ENCODE measurements at regions not wholly inside any gene's neighbourhood (a gene's known extent, or its start where the extent isn't known, plus 50 kb on each side); places are given as distances from the start of the nearest gene placed in this dataset.

DNA sequence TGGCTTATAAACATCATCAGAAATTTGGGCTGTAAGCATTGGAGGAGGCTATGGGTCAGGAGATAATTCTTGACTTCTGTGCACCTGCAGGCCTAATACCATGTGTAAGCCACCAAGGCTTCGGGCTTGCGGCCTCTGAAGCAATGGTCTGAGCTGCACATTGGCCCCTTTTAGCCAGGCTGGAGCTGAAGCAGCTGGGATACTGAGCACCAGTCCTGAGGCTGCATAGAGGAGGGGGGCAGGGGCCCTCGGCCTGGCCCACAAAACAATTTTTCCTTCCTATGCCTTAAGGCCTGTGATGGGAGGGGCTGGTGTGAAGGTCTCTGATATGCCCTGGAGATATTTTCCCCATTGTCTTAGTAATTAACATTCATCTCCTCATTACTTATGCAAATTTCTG is 373.0 kb upstream of the HTR2C start:
- Histone ChIP-seq H3K4me1 (ENCODE audit: insufficient read depth, low read length, poor library complexity, severe bottlenecking) (no peaks in the 10 kb centered on the region), H3K4me3 (ENCODE audit: low read length, poor library complexity, severe bottlenecking) (no peak overlapping the region), H3K9me2 (replicated peaks; ENCODE audit: low read depth, low read length) (no peaks in the 10 kb centered on the region), H3K4me2 (ENCODE audit: low read depth, low read length, poor library complexity, severe bottlenecking) (no peak overlapping the region), H3K36me3 (ENCODE audit: insufficient read depth, low read length) (no peaks in the 10 kb centered on the region), H4K20me1 (ENCODE audit: insufficient read depth, low read length, poor library complexity, severe bottlenecking) (no peaks in the 10 kb centered on the region), H3F3A (ENCODE audit: low read depth) (no peaks in the 10 kb centered on the region), H3K9ac (ENCODE audit: low read depth, low read length, poor library complexity, severe bottlenecking) (no peak overlapping the region), H3K79me2 (ENCODE audit: insufficient read depth, low read length) (no peaks in the 10 kb centered on the region), H2AFZ (ENCODE audit: low read length) (no peak overlapping the region), H3K27me3 (ENCODE audit: insufficient read depth, low read length, poor library complexity, severe bottlenecking) (no peaks in the 10 kb centered on the region), H3K9me3 (ENCODE audit: insufficient read depth, low read depth, low read length) (no peaks in the 10 kb centered on the region)
- TF ChIP-seq, protein P1, sequence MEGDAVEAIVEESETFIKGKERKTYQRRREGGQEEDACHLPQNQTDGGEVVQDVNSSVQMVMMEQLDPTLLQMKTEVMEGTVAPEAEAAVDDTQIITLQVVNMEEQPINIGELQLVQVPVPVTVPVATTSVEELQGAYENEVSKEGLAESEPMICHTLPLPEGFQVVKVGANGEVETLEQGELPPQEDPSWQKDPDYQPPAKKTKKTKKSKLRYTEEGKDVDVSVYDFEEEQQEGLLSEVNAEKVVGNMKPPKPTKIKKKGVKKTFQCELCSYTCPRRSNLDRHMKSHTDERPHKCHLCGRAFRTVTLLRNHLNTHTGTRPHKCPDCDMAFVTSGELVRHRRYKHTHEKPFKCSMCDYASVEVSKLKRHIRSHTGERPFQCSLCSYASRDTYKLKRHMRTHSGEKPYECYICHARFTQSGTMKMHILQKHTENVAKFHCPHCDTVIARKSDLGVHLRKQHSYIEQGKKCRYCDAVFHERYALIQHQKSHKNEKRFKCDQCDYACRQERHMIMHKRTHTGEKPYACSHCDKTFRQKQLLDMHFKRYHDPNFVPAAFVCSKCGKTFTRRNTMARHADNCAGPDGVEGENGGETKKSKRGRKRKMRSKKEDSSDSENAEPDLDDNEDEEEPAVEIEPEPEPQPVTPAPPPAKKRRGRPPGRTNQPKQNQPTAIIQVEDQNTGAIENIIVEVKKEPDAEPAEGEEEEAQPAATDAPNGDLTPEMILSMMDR (conservative IDR thresholded peaks at IDR 0.05; ENCODE audit: low read length) = no peak
- TF ChIP-seq EZH2phosphoT487 (IDR thresholded peaks at IDR 0.05; ENCODE audit: borderline replicate concordance) = no peak

GRCh38 chrX:114201622-114202021 is 382.3 kb upstream of the HTR2C start:
- Histone ChIP-seq H3K9me2 (replicated peaks; ENCODE audit: low read depth, low read length) (no peaks in the 10 kb centered on the region), H3K9me3 (ENCODE audit: insufficient read depth, low read depth, low read length) (no peaks in the 10 kb centered on the region), H3K4me2 (ENCODE audit: low read depth, low read length, poor library complexity, severe bottlenecking) (no peak overlapping the region), H3K4me1 (ENCODE audit: insufficient read depth, low read length, poor library complexity, severe bottlenecking) (no peaks in the 10 kb centered on the region), H3K27me3 (ENCODE audit: insufficient read depth, low read length, poor library complexity, severe bottlenecking) (no peaks in the 10 kb centered on the region), H2AFZ (ENCODE audit: low read length) (no peak overlapping the region), H3K9ac (ENCODE audit: low read depth, low read length, poor library complexity, severe bottlenecking) (no peak overlapping the region), H3K79me2 (ENCODE audit: insufficient read depth, low read length) (no peaks in the 10 kb centered on the region), H3K36me3 (ENCODE audit: insufficient read depth, low read length) (no peaks in the 10 kb centered on the region), H3F3A (ENCODE audit: low read depth) (no peaks in the 10 kb centered on the region), H4K20me1 (ENCODE audit: insufficient read depth, low read length, poor library complexity, severe bottlenecking) (no peaks in the 10 kb centered on the region), H3K4me3 (ENCODE audit: low read length, poor library complexity, severe bottlenecking) (no peak overlapping the region)
- no peak for TF ChIP-seq EZH2phosphoT487 (IDR thresholded peaks at IDR 0.05; ENCODE audit: borderline replicate concordance)
- TF ChIP-seq, protein P1 (conservative IDR thresholded peaks at IDR 0.05; ENCODE audit: low read length) = no peak

DNA sequence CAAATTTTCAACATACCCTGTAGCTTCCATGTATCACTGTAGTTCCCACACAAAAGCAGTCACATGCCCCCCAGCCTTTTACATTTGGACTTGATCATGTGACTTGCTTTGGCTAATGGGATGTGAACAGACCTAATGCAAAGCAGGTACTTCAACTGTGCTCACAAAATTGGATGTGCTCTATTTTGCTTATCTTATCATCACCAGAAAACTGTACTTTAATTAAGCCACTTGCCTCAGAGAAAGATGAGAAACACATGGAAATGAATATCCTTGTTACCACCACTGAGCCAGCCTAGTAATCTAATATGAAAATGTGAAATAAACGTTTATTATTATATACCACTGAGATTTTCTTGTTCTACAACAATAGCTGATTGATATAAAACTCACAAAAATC is 402.7 kb upstream of the HTR2C start:
- TF ChIP-seq EZH2phosphoT487 (IDR thresholded peaks at IDR 0.05; ENCODE audit: borderline replicate concordance) = no peak
- TF ChIP-seq, protein P1 (conservative IDR thresholded peaks at IDR 0.05; ENCODE audit: low read length) = no peak

More for the DNA sequence above, 402.7 kb upstream of the HTR2C start:
- no peaks in the 10 kb centered on the region for H3K36me3 ChIP-seq (ENCODE audit: insufficient read depth, low read length)
- no peaks in the 10 kb centered on the region for H3F3A ChIP-seq (ENCODE audit: low read depth)
- no peak overlapping the region for H3K4me2 ChIP-seq (ENCODE audit: low read depth, low read length, poor library complexity, severe bottlenecking)
- H3K9me2 ChIP-seq (replicated peaks; ENCODE audit: low read depth, low read length) = no peaks in the 10 kb centered on the region
- H3K9ac ChIP-seq (ENCODE audit: low read depth, low read length, poor library complexity, severe bottlenecking) = no peak overlapping the region
- H3K9me3 ChIP-seq (ENCODE audit: insufficient read depth, low read depth, low read length) = no peaks in the 10 kb centered on the region
- no peak overlapping the region for H3K4me3 ChIP-seq (ENCODE audit: low read length, poor library complexity, severe bottlenecking)
- no peaks in the 10 kb centered on the region for H3K4me1 ChIP-seq (ENCODE audit: insufficient read depth, low read length, poor library complexity, severe bottlenecking)
- H3K27me3 ChIP-seq (ENCODE audit: insufficient read depth, low read length, poor library complexity, severe bottlenecking) = no peaks in the 10 kb centered on the region
- no peaks in the 10 kb centered on the region for H4K20me1 ChIP-seq (ENCODE audit: insufficient read depth, low read length, poor library complexity, severe bottlenecking)
- no peak overlapping the region for H2AFZ ChIP-seq (ENCODE audit: low read length)
- H3K79me2 ChIP-seq (ENCODE audit: insufficient read depth, low read length) = no peaks in the 10 kb centered on the region
